GM19397 (cell line): ENCODE measurements at regions not wholly inside any gene's neighbourhood (a gene's known extent, or its start where the extent isn't known, plus 50 kb on each side); places are given as distances from the start of the nearest gene placed in this dataset.
"Not testable (repeated sequence)": the region's sequence is repeated elsewhere in the genome, so short reads cannot be mapped to it uniquely, and the experiment has no call there.

ENCODE experiments used
- ATAC-seq: cut with Tn5 transposase; IDR thresholded peaks from one replicate; pipeline ENCODE4 v1.9.1; 2021; ENCODE audit warnings: mild to moderate bottlenecking, moderate library complexity; ENCODE audit not compliant: unreplicated experiment

DNA sequence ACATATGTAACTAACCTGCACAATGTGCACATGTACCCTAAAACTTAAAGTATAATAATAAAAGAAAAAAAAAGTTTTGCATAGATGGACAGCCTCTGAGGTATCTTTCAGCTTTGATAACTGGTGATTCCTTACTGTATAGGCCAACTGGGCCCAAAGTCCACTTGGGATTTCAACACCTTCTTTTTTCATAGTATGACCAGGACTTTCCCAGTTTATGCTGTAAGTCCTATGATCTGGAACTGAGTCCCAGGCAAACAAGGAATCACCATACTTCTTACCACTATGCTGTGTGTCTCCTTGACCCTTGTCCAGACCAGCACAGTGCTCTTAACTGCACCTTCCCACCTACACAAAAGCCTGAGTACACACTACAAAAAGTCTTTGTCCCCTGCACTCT is 205.1 kb upstream of the RBBP8 start:
- no peak for ATAC-seq

DNA sequence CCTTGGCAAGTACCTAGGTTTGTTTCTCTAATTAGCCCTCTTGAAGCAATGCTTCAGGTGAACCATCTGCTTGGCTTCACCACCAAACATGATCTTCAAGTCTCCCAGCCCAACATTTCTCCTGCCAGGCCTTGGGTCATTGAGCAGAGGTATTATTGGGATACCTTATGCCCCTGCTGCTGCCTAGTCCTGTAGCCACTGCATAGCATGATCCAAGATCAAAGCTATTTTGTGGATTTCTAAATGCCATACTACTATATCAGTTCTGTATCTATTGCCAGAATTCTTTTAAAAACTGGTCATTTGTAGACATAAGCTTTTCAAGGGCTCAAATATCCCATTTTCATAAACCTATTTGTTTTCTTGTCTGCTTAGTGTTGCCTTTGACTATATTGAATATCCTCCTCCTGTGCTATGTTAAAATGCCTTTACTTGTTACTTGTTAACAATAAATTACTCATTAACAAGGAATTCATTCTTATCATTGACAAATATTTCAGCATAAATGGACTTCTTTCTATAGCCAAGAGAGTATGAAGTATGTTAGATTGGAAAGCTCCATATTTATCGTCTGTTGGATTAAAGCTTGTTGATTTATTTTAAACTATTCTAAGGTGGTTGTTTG is 204.5 kb upstream of the RBBP8 start:
- ATAC-seq = no peak

DNA sequence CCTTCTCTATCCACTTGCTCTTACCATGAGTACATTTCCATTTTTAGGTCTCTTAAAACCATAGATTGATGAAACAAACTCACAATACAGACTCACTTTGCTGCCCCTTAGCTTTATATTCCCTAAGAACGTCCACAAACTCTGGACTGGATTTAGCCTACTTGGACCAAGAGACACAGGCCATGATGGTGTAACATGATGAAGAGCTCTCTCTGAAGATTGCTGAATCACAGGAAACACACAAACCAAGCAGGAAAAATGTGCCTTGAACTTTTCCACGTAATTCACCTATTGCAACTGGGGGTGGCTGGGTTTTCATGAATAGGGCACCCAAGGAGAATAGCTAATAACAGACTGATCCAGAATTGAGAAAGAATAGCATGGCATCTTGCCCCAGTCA is 201.7 kb upstream of the RBBP8 start:
- no peak for ATAC-seq

DNA sequence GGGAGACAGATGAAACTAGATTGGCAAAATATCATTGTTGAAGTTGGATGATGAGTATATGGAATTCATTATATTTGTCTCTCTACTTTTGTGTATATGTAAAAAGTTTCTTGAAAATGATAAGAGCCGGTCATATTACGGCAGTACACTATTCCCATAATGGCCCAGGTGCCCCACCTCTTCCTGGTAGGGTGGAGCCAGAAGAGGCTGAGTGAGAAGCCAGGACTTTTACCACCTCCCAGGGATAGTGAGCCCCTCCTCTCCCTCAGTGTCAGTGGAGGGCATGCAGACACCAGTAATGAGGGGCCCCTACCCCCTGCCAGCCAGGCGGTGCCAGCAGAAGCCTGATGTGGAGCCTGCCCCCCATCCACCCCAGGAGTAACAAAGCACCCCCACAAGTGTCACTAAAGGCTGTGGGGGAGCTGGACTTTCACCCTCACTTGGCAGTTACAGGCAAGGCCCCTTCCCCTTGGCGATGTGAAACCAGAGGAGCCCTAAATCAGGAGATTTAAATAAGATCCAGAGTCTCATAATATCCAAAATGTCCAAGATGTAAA is 198.9 kb upstream of the RBBP8 start:
- ATAC-seq = no peak

DNA sequence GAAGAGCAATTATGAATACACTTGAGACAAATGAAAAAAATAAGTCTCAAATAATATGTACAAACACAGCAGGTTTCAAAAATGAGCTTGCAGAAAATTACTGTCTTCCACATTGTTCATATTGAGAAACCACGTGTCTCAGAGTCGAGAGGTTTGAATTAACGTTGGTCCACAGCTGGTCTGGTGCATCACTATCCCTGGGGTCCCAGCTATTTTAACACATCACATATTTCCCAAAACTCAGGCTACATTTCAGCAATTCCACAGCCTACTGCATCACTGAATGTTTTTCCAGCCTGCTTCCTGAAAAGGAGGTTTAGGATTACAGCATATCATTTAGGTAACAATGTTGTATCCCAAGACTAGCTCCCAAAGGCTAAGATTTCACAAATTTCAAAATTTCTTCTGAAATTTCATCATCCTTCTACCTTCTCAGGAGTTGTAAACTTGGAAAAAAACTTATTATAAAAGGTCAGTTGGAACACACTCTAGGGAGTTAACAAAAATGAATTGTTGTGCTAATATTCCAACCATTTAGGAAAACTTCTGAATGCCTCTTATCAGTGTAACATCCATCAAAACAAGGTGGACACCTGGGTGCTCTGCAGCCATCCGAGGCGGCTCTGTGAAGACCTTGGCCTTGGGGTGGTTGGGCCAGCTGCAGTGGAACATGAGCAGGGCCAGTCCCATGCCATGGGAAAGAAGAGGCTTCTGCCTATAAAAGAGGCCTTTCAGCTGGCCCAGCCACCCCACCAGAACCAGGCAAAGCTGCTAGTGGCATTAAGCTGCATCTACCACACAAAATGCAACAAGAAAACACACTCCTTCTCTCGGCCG is 198.1 kb upstream of the RBBP8 start:
- no peak for ATAC-seq

DNA sequence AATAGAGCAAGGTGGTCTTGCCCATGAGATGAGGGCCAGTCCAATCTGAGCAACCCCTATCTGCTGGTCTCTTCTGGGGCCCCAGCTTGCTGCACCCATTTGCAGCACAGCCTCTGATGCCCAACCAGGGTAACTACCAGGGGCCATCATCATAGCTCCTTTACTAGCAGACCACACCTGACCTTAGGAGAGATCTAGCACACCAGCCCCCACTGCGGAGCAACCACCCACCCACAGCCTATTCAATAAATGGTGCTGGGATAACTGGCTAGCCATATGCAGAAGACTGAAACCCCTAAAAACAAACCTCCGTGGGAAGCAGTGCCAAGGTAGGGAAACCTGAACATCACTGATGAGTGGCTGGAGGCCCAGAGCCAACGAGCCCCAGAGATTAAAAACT is 196.1 kb upstream of the RBBP8 start:
- ATAC-seq = no peak

DNA sequence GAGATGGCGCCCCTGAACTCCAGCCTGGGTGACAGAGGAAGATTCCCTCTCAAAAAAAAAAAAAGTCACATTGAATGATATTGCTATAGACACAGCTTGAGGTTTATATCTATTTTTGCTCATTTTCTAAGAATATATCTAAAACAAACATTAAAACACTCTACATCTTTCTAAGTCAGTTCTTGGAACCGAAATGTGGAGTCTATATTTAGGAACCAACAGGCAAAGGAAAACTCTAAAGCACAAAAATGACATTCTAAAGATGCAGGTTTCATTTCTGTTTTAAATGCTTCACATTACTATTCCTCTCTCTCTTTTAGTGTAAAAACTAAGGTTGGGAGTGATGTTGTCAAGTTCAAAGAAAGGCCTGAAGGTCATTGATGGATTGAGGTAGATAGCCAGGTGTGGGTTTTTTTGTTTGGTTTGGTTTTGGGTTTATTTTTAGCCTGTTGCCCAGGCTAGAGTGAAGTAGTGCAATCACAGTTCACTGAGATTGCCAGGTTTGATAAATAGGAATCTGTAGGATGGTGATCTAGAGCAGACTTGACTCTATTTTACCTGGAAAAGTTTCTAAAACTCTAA is 194.0 kb upstream of the RBBP8 start:
- ATAC-seq = no peak

DNA sequence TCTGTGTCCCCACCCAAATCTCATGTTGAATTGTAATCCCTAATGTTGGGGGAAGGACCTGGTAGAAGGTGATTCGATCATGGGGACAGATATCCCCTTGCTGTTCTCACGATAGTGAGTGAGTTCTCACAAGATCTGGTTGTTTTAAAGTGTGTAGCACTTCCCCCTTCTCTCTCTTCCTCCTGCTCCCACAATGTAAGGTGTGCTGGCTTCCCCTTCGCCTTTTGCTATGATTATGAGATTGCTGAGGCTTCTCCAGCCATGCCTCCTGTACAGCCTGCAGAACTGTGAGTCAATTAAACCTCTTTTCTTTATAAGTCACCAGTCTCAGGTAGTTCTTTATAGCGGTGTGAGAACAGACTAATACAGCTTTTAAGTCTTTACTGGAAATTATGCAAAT is 193.3 kb upstream of the RBBP8 start:
- no peak for ATAC-seq

DNA sequence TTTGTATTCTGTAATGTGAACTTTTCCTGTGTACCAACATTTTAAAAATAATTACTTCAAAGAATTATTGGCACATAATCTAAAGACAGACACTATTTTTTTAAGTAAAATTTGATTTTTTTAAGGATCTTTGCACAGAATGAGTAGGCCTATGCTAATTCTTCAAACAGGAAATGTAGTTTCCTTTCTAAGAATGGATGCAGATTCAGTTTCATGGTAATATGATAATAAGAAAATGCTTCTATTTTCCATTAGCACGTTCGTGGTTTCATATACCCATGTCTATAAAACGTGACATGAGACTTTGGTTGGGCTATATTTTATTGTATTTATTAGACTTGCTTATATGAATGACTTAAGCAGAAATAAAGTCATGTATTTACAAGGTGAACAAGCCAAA is 191.8 kb upstream of the RBBP8 start:
- ATAC-seq = no peak

DNA sequence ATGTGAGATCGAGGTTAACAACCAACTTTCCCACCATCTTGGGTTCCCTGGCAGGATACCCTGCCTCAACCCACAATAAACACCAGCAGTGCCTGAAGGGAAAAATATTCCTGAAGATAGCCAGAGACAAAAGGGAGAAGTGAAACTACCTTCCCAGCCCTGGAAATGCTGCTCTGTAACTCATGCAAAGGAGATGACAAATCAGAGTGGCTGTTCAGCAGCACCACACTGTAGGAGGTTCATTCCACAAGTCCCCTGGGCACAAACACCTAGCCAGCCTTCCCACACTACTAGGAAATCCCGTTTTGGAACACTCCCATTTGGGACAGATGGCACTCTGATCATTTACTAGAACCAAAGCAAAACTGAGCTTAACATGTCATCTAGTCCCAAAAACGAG is 190.7 kb upstream of the RBBP8 start:
- ATAC-seq = no peak

DNA sequence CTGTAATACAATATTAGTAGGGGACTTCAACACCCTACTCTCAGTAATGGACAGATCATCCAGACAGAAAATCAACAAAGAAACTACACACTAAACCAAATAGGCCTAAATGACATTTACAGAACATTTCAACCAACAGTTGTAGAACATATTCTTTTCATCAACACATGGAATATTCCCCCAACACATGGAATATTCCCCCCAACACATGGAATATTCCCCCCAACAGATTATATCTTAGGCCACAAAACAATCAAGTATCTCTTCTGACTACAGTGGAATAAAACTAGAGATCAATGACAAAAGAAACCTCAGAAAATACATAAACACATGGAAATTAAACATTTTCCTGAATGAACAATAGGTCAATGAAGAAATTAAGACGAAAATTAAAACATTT is 187.2 kb upstream of the RBBP8 start:
- ATAC-seq = no peak

DNA sequence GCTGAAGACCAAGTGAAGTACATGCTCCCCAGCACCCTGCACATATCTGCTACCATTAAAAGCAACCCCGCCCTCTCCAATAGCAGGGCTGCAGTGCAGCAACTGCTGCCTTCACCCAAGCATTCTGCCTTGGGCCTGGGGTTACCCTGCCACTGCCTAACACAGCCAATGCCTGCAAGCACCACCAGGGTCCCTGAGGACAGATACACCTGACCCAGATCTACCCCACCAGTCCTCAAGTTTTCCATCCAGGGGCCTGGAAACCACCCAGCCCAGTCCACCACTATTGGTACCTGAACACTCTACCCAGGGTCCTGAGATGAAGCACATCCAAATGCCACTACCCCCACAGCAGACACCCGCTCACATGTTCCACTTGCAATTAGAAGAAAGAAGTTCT is 181.1 kb upstream of the RBBP8 start:
- ATAC-seq = no peak

DNA sequence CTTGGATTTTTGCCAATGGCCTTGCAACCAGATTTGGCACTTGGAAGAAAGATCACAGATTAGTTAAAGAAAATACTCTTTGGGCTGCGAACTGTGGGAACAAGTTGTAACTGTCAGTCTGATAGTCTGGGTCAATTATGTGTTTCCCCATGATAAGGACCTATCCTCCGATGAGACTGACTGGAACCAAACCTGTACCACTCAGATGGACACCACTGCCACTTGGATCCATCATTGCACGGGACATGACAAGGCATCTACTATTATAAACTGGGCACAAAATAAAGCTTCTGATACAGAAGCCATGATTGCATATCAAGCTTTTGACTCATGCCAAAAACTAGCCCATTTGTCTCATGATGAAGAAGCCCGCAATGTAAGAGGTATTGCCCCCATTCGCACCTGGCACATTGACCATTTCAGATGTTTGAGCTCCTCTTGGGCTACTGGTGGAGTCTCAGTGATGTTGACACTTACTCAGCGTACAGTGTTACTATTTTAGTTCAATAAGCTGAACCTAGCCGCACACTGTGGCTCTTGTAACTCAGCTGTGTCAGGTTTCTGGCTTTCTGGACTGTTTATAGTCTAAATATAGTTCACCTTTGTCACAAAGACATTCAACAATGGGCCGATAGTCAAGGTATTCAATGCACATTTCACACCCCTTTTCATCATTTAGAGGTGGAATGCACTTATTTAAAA is 179.8 kb upstream of the RBBP8 start:
- ATAC-seq = no peak

DNA sequence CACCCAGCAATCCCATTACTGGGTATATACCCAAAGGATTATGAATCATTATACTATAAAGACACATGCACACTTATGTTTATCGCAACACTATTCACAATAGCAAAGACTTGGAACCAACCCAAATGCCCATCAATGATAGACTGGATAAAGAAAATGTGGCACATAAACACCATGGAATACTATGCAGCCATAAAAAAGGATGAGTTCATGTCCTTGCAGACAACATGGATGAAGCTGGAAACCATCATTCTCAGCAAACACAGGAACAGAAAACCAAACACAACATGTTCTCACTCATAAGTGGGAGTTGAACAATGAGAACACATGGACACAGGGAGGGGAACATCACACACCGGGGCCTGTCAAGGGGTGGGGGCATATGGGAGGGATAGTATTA is 169.1 kb upstream of the RBBP8 start:
- not testable (repeated sequence) for ATAC-seq

DNA sequence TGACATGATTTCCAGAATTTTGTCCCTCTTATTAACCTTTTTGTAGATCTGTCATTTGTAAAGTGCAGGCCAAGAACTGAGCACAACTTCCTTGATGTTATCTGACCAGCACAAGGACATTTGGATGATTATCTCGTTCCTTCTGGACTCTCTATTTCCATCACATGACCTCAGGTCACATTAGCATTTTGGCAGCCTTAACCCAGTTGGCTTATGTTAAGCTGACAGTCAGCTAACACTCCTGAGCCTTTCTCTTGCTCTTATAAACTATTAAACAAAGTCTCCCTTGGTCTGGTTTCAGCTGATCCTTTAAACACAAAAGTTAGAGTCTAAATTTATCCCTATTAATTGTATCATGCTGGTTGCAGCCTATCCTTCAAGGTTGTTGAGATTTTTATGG is 167.2 kb upstream of the RBBP8 start:
- no peak for ATAC-seq

DNA sequence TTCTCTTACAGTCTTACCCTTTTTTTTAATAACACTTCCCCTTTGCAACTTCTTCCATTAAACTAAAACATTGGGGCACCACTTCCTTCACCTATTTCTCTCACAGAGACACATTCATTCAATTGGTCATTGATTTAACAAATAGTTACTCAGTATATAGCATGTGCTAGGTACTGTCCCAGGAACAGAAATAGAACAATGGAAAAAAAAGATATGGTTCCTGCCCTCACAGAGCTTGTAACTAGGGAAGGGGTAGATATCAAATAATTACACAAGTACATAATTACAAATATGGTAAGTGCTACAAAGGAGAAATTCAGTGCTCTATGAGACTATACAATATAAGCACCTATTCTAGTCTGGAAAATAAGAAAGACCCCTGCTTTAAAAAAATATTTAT is 165.5 kb upstream of the RBBP8 start:
- ATAC-seq = no peak

DNA sequence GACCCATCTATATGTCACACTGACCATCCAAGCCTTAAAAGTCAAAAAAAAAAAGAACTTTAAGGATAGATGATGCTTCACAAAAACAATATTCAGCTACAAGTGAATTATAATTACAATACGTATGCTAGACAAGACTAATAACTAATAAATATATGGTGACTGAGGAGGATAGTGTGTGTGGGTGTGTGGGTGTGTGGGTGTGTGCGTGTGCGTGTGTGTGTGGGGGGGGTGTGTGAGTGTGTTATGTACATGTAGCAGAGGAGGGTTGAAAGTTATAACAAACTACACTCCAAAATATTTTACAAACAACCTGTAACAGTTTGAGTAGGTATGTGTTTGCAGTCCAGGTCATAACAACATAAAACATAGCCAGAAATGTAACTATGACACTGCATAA is 159.2 kb upstream of the RBBP8 start:
- no peak for ATAC-seq

DNA sequence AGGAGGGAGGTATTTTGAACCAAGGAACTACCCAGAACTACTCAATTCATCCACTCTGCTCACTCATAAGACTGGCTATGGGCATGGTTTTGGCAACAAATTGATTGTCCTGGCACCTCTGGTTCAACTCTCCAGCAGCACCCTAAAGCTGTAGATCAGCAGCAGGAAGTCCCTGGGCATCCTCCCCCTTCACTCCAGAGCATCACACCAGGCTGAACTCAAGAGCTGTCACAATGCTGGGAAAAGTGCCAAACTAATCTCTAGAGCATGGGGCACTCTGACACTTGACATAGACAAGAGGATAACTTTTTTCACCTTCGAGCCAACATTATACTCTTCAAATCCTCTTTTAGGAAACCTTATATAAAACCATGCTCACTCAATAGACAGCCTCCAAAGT is 154.1 kb upstream of the RBBP8 start:
- ATAC-seq = no peak

DNA sequence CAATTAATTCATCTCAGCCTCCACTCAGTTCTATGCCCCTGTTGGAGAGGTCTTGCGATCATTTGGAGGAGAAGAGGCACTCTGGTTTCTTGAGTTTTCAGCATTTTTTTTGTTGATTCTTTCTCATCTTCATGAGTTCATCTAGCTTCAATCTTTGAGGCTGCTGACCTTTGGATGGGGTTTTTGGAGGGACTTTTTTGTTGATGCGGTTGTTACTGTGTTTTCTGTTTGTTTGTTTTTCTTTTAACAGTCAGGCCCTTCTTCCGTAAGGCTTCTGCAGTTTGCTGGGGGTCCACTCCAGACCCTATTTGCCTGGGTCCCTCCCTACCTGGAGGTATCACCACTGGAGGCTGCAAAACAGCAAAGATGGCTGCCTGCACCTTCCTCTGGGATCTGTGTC is 149.9 kb upstream of the RBBP8 start:
- ATAC-seq = no peak

DNA sequence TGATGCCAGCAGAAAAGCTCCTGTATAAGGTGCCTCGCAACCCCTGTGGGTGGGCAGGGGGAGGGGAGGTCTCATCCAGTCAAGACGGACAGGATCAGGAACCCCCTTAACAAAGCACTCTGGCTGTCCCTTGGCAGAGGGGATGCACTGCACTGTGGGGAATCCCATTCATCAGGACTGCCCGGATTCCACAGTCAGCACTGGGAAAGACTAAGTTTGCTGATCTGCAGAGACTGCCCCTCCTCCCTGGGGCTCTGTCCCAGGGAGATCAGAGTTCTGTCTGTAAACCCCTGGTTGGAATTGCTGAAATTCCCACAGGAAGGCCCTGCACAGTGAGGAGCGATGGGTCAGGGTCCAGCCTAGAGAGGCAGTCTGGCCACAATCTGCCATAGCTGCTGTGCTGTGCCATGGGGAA is 149.5 kb upstream of the RBBP8 start:
- no peak for ATAC-seq

DNA sequence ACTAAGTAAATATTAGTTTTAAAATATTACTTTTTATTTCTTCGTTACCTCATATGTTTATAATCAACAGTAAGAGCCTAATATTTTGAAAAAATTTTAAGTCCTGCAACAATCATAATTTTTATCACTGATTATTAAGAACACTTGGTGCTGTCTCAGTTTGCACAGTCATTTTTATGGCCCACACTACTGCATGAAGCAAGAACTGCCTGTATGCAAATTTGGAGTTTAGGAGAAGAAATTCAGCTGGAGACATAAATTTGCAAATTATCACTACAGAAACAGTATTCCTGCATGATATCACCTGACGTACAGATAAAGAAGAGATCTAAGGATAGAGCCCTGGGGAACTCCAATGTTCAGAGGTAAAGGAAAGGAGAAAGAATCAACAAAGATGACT is 144.1 kb upstream of the RBBP8 start:
- ATAC-seq = no peak
